ENCODE measurements at regions not wholly inside any gene's neighbourhood (a gene's known extent, or its start where the extent isn't known, plus 50 kb on each side); places are given as distances from the start of the nearest gene placed in this dataset.
"Not testable (repeated sequence)": the region's sequence is repeated elsewhere in the genome, so short reads cannot be mapped to it uniquely, and the experiment has no call there.

GRCh38 chr12:92416385-92416812 is 270.8 kb upstream of the BTG1 start:
- no peak for DNase-seq

- no peak for DNase-seq
Measured at GRCh38 chr12:92414170-92415070, 268.8 kb upstream of the BTG1 start.

GRCh38 chr12:92413286-92413685 is 267.6 kb upstream of the BTG1 start:
- DNase-seq = no peak

GRCh38 chr12:92412856-92413255 is 267.2 kb upstream of the BTG1 start:
- DNase-seq = no peak

GRCh38 chr12:92411687-92412086 is 266.0 kb upstream of the BTG1 start:
- no peak for DNase-seq

- DNase-seq = peak; percentile 58
Measured at GRCh38 chr12:92408072-92408900, 262.6 kb upstream of the BTG1 start.

- not testable (repeated sequence) for DNase-seq
Measured at GRCh38 chr12:92406404-92407070, 260.9 kb upstream of the BTG1 start.

GRCh38 chr12:92405801-92406251 is 260.2 kb upstream of the BTG1 start:
- DNase-seq = peak; percentile 50

GRCh38 chr12:92404921-92405320 is 259.3 kb upstream of the BTG1 start:
- DNase-seq = no peak

- no peak for DNase-seq
Measured at GRCh38 chr12:92404259-92404894, 258.7 kb upstream of the BTG1 start.

GRCh38 chr12:92403210-92404175 is 257.8 kb upstream of the BTG1 start:
- DNase-seq = peak; percentile 74

GRCh38 chr12:92402415-92402814 is 256.8 kb upstream of the BTG1 start:
- no peak for DNase-seq

- no peak for DNase-seq
Measured at GRCh38 chr12:92400006-92400405, 254.4 kb upstream of the BTG1 start.

GRCh38 chr12:92398565-92399309 is 253.1 kb upstream of the BTG1 start:
- no peak for DNase-seq

- DNase-seq = no peak
Measured at GRCh38 chr12:92396647-92397252, 251.1 kb upstream of the BTG1 start.

- no peak for DNase-seq
Measured at GRCh38 chr12:92395322-92395721, 249.7 kb upstream of the BTG1 start.

- DNase-seq = no peak
Measured at GRCh38 chr12:92394895-92395294, 249.2 kb upstream of the BTG1 start.

- DNase-seq = no peak
Measured at GRCh38 chr12:92393504-92393903, 247.9 kb upstream of the BTG1 start.

GRCh38 chr12:92391726-92392125 is 246.1 kb upstream of the BTG1 start:
- DNase-seq = not testable (repeated sequence)

GRCh38 chr12:92389466-92389865 is 243.8 kb upstream of the BTG1 start:
- DNase-seq = no peak

Measured in stimulated activated CD4-positive, alpha-beta T cell treated with anti-CD3 and anti-CD28 coated beads, Interleukin-4, amount 100 ng/mL, for 24 hours (primary cell).